HG03280 (cell line): ENCODE measurements at regions not wholly inside any gene's neighbourhood (a gene's known extent, or its start where the extent isn't known, plus 50 kb on each side); places are given as distances from the start of the nearest gene placed in this dataset.
"Not testable (repeated sequence)": the region's sequence is repeated elsewhere in the genome, so short reads cannot be mapped to it uniquely, and the experiment has no call there.

Experiments used
- ATAC-seq: cut with Tn5 transposase; IDR thresholded peaks from one replicate; pipeline ENCODE4 v1.9.1; 2021; ENCODE audit warnings: mild to moderate bottlenecking, moderate library complexity; ENCODE audit not compliant: unreplicated experiment

DNA sequence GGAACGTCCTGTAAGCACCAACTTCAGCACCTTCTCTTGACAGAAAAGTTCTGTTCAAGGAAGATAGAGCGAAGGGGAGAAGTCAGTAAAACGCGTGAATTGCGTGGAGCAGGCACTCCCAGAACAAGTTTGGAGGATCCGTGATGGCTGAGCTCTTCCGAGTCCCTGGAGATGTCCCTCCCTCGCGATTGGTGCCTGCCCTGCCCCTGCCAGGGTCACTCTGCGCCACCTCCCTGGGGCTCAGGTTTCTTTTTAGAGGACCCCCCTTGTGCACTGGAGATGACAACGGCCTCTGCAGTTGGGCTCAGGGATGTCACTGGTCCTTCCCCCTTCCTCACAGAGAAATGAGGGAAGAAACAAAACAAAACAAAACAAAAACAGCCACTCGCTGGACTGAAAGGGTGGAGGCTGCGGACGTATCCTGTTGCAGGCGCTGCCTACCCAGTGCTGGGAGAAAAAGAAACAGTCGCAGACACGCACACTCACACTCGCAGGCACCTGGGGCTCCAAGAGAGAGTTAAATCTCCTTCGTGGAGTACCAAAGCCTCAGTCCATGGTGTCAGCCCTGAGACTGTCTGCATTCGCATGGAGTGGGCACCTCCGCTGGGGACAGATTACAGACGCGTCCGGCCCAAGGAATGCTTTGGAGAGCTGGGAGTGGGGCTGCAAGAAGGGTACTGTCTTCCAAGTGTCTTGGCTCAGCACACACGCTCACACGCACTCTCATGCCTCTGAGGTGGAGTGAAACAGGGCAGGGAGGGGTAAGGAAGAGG, 512.7 kb downstream of the SLCO4C1 start:
- ATAC-seq = no peak

DNA sequence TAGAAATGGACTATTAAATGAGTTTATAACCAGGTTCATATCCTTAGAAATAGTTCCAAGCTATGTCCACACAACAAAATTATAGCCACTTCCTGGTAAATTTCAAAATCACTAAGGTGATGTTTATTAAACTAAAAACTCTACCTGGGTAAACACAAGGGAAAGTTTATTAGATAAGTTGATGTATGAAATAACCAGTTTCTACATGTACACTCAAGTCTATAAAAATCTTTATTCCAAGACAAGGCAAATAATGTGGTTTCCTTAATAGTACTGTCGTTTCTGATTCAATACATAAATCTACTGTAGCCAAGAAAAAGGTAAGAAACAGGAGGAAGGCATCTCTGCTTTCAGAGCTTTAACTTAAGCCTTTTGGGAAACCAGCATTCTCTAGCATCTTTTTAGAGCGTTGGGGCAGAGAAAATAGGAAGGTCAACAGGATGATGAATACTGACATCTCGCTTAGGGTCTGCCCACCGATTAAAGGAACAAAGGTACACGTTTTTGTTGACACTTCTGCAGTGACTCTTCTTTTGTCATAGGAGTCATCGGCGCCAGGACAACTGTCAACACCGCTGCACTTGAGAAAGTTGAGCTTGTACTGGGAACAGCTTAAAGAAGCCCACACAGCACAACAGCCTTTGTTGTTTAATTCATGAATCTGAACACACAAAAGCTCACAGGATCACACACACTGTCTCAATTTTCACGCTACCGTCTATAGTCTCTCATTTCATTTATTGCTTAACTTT, 513.6 kb downstream of the SLCO4C1 start:
- no peak for ATAC-seq

DNA sequence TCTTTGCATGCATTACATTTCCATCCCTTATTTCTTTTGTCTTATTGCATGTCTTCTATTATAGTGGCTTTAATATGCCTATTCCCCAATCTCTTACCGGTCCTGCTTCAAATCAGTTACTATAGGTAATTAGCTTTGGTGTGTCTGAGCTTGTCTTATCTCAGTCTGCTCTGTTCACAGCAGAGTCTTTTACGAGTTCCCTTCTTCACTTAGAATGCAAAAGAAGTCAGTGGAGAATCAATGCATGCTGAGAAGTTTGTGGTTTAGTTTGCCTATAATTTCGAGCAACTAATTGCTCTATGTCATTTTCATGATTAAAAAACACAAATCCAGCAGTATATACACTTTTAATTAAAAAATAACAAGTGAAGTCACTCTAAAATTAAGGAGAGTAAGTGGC, 545.0 kb downstream of the SLCO4C1 start:
- no peak for ATAC-seq

DNA sequence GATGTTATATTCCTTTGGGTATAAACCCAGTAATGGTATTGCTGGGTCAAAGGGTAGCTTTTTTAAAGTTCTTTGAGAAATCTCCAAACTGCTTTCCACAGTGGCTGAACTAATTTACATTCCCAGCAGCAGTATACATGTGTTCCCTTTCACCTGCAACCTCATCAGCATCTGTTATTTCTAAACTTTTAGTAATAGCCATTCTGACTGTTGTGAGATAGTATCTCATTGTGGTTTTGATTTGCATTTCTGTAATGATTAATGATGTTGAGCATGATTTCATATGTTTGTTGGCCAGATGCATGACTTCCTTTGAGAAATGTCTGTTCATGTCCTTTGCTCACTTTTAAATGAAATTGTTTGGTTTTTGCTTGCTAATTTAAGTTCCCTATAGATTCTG, 553.1 kb downstream of the SLCO4C1 start:
- ATAC-seq = not testable (repeated sequence)

DNA sequence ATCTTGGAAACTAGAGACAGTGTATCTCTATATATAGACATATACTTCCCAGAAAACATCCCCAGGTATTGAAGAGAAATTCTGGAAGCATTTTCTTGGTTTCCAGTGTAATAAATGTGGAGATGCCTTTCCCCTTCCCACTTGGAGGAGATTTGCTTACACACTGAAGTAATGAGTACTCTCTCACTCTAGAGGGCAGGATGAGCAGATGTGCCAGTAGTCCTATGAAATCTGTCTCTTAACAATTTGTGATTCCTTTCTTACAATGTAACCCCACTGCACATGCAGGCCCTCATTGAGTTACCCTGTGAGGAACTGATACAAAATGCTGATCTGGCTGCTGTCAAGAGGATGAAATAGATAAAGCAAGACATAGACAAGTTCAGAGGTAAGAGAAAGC, 567.2 kb downstream of the SLCO4C1 start:
- ATAC-seq = no peak

DNA sequence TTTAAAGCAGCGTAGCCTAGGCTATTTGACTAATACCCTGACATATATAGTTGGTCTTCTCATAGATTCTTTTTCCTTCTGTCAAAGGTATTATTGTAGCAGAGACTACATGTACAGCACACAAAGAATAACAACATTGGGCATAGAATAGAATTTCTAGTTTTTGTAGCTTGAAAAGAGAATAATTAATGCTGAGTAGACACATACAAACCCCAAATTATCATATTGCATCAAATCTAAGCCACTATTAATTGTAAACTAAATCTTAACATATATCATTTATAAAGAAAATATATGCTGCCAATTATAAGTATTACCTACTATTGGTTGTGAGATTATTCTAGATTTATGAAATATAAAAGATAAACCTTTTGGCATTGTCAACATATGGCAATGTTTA, 574.5 kb downstream of the SLCO4C1 start:
- ATAC-seq = no peak

DNA sequence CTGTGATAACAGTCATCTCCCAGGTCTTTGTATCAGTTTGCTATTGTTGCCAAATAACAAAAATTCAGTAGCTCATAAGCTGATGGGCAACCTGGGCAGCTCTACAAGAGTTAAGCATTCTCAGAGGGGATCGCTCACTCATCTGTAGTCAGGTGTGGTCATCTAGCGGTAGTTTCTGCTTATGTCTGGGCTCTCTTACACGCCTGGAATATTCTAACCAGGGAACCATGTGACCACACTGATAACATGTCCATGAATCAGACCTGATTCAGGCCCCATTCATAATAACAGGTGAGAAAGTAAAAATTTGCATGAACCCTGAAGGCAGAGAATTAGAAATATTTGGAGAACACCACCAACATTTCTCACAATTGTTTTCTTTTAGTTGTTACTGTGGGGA, 576.1 kb downstream of the SLCO4C1 start:
- ATAC-seq = no peak

DNA sequence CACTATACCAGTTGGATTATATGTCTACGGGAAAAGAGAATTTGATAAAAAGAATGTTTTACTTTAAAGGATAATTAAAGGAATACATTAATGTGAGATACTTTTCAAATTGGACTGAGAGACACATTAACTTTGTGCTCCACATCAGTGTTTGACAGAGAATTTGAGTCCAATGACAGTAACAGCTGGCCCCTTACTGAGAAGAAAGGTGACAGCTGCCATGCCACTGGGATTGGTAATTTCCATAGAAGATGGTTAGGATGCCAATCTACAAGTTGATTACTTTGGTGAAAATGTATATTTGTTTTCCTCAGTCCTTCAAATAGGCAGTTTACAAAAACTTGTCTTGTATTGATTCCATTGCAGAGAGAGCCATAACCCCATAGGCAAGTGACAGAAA, 578.4 kb downstream of the SLCO4C1 start:
- ATAC-seq = no peak

DNA sequence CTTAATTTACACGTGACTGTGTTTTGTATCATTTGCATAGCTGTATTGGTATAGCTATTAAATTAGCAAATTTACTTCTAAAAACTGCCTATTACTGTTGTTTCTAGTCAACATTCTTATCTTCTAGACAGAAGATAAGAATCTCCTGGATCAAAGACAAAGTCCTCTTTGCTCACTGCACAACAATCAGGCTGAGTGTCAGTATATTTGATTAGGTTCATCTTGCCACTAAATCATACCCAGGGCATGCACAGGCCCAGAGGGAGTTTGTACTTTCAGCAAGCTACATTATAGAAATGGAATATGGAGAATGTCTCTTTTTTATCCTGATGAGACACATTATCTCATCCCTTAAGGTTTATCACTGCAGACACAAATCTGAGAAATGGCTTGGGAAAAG, 579.1 kb downstream of the SLCO4C1 start:
- no peak for ATAC-seq

DNA sequence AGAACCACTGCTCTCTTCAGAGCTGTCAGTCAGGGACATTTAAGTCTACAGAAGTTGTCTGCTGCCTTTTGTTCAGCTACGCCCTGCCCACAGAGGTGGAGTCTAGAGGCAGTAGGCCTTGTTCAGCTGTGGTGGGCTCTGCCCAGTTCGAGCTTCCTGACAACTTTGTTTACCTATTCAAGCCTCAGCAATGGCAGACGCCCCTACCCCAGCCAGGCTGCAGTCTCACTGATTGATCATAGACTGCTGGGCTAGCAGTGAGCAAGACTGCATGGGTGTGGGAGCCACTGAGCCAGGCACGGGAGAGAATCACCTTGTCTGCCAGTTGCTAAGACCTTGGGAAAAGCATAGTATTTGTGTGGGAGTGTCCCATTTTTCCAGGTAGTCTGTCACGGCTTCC, 580.3 kb downstream of the SLCO4C1 start:
- ATAC-seq = not testable (repeated sequence)

DNA sequence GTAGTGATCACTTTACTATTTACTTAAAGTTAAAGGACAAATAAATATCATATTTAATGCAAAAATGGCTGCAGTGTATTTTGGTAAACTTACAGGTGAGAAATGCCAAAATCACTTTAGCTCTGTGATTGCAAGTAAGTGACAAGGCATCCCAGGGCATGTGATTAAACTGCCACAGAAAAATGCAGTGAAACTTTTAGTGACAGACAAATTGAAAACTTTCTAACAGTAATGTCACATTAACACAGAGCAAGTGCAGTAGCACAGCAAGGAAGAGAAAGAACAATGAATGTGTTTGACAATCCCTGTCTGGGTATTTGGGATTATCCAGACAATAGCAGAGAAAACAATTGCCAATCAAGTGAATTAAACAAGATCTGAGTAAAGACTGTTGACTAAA, 606.8 kb downstream of the SLCO4C1 start:
- ATAC-seq = no peak

DNA sequence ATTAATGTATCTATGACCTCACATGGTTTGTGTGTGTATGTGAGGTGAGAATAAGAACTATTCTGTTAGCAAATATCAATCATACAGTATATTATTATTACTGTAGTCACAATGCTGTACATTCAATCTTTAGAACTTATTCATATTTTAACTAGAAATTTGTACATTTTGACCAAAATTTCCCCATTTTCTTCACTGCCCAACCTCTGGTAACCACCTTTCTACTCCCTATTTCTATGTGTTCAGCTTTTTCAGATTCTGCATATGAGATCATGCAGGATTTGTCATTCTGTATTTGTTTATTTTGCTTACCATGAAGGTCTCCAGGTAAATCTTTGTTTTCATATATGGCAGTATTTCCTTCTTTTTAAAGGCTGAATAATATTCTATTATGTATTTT, 607.9 kb downstream of the SLCO4C1 start:
- ATAC-seq = no peak

DNA sequence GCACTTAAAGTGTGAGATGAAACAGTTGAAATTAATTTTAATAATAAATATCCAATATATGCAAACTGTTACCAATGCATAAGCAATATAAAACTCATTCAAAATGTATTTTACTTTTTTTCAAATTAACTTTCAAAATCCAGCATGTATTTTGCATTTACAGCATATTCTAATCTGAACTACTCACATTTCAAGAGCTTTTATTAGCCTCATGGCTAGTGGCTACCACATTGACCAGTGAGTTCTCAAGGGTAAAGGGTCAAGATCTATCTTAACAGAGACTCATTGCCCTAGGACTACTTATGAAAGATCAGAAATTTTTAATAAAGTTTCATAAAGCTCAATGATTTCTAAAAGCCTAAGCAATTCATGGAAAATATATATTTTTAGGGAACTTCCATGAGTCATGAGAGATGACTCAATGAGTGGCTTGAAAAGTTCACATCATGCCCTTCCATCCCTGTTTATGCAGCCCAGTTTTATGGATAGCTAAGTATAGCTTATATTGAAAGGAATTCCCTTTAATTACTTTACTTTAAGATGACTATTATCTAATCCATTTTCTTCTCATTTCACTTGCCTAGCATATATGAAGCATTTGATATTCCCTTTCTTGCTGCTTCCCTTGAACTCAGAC, 608.6 kb downstream of the SLCO4C1 start:
- ATAC-seq = no peak

DNA sequence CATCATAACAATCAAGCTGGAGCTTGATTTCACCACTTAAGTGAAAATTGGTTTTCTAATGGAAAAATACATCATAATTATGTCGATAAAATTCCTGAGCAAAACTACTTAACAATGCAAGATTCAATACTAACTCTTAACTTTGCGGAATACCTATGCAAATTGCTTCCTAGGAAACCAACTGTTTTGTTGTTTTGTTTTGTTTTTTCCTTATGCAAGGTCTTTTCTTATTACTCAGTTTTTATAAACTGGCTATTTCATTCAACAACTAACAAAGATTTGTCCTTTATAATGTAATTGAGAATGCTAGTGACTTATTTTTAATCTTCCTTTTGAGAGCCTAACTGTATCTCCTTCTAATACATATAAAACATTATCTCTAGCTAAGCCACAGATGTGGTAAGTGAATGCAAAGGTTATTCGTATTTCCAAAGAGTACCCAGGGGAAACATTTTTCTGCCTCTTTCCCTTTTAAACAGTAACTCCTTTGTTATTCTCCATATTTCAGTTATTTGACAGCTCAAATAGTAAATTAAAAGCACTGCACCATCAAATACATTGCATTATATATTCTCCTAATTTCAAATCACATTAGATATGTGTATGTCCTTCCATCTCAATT, 609.4 kb downstream of the SLCO4C1 start:
- ATAC-seq = no peak

DNA sequence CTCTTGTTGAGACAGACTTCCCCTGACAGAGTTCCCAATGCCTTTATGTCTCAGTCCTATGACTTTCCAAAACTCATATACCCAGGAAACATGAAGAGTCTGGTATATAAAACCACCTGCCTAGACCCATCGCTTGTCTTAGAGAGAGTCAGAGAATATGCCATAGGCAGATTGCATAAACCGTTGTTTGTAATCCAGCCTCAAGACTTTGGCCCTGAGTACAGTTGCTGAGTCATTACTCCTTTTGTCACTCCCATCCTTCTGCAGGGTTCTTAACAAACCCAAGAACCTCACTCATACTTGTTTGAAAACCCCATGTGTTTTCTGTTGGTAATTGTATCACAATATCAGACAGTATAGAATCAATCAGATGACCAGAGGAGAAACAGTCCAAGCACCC, 616.3 kb downstream of the SLCO4C1 start:
- no peak for ATAC-seq

DNA sequence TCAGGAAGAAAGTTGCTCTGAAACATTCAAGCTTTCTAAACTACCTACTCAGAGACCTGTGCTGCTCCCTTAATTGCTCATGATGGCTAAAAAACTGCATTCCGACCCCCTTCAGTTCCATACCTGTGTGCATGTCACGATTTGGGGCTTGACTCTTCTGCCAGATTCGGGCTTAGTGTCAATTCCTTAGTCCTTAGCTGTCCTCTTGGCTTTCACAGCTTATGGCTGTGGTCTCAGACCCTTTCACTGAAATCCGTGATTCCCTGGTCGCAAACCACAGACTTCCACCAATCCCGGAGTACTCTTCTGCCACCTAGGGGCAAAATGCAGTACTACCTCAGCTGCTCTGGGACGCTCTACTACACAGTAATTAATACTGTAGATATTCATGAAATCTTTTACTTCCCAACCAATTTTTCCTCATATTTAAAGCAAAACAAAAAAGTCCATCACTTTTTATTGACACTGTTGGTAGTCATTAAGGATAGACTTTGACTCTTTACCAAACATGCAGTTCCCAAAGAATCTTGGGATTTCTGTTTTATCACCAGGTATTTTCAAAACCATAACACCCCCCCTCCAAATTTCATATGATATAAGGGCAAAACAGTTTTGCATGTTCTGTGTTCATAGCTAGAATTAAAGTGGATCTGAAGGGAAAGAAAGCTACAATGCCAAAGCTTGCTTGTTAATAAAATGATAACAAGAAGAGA, 617.4 kb downstream of the SLCO4C1 start:
- ATAC-seq = peak; percentile 75

DNA sequence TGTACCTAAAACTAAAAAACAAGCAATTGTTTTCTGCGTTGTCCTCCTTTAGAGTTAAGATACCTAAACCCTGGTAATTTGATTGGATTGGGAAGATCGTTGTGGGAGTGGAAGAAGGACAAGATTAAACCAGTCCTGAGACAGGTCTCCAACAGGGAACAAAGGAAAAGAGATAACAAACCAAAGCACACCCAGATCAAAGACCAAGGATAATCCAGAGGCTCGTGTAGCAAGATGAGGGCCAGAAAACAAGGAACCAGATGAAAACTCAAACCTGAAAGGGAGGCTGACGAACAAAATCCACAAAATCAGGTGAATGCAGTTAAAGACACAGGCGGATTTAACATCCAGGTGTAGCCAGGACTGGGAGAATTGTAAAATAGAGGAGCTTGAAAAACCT, 618.1 kb downstream of the SLCO4C1 start:
- ATAC-seq = no peak

DNA sequence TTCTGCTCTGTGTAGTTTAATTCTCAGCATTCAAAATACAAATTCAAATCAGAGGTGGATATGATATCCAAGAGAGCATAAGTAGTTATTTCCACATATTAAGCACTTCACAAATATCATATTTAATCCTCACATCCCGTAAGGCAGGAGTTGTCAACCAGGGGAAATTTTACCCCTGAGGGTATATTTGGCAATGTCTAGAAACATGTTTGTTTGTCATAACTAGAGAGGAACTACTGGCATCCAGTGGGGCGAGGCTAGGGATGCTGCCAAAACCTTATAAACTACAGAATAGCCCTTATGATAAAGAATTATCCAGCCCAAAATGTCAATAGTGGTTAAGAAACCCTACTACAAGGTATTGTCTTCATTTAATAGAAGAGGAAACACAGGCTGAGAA, 619.4 kb downstream of the SLCO4C1 start:
- ATAC-seq = no peak

DNA sequence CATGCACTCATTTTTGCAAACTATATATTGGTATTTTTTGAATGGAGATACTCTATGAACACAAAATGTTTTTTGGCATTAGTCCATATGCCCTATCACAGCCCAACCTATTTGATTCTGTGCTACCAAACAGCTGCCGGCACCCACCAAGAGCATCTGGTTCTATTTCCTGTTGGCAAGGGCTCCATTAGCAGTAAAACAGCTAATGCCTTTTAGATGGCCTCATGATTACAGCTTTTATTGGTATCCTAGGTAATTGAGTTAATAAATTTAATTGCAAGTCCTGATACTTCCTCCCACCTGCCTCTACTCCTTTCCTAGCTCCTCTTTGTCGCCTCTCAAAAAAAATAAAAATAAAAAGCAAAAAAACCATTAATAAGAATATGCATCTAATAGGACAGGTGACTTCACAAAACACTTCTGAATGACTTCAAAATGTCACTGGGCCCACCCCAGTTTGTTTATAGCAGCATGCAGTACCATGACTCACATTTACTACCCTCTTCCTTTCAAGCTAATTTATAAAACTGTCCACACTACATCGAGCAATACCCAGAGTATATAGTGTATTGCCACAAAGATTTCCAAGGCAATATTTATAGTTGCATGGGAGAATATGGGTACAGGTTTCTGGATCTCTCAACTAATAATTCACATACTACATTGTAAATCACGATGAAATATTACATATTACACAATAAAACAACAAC, 620.4 kb downstream of the SLCO4C1 start:
- no peak for ATAC-seq

DNA sequence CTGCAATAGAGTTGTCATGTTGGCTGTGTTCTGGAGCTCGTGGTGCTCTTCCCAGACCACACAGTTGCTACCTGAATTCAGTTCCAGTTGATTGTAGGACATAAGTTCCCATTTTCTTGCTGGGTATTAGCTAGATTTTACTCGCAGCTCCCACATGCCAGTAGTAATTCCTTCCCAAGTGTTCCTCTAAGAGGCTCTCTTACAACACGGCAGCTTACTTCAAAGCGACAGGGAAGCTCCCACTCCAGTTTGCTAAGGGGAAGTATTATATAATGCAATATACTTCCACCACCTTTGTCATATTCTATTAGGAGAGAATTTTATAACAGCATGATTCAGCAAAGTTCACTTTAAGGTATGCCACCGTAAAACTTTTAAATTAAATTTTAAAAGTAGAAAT, 623.0 kb downstream of the SLCO4C1 start:
- no peak for ATAC-seq
